ENCODE measurements at regions not wholly inside any gene's neighbourhood (a gene's known extent, or its start where the extent isn't known, plus 50 kb on each side); places are given as distances from the start of the nearest gene placed in this dataset.

DNA sequence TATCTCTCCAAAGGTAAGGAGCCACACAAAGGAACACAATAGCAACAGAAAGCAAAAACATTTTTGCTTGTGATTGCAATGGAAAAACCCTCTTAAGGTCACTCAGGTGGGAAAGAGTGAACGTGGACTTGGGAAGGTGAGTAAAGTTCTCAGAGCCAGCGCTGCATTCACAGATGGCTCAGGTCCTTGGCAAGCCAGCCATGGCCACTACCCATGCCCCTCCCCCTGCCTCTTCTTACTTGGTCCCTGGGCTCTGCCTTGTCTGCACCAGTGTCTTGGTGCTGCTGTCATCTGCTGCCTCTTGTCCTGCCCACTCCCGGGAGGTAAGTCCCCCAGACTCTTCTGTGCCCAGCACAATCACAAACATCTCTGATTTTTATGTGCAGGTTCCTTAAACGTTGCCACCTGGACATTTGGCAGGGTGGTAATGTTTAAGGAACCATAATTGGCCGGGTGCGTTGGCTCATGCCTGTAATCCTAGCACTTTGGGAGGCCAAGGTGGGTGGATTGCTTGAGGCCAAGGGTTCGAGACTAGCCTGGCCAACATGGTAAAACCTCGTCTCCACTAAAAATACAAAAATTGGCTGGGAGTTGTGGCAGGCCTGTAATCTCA is 74.6 kb downstream of the FEM1C start:
- no peak for DNase-seq (ENCODE audit: low spot score)
- H3K27ac Mint-ChIP-seq, result no peak overlapping the region
- no peak overlapping the region for H3K4me3 Mint-ChIP-seq
- peaks cover 52% of the 10 kb centered on the region for H3K27me3 Mint-ChIP-seq (ENCODE audit: low read depth)
- H3K4me1 Mint-ChIP-seq (ENCODE audit: low read depth), result no peaks in the 10 kb centered on the region
- no peaks in the 10 kb centered on the region for H3K36me3 Mint-ChIP-seq (ENCODE audit: low read depth)
- no peaks in the 10 kb centered on the region for H3K9me3 Mint-ChIP-seq

DNA sequence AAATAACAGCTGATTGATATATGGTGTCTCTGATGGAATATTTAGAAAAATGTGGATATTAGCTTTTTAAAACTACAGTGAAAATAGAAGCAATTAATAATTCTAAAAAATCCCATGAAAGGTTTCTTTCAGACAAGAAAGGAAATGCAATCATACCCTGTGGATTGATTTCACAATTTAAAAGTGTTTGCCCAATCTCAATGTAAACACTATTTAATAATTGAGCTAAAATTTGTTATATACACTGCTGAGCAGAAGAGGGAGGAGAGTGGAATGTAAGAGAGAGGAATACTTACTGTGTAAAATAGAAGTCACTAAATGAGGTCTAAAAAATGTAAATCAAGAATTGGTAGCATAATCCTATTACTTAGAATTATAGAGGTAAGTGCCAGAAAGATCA is 76.9 kb downstream of the FEM1C start:
- Mint-ChIP-seq H3K9me3 (no peaks in the 10 kb centered on the region), H3K4me3 (no peak overlapping the region), H3K36me3 (ENCODE audit: low read depth) (no peaks in the 10 kb centered on the region), H3K4me1 (ENCODE audit: low read depth) (peaks cover 4% of the 10 kb centered on the region), H3K27me3 (ENCODE audit: low read depth) (peaks cover 57% of the 10 kb centered on the region), H3K27ac (no peak overlapping the region)
- no peak for DNase-seq (ENCODE audit: low spot score)

DNA sequence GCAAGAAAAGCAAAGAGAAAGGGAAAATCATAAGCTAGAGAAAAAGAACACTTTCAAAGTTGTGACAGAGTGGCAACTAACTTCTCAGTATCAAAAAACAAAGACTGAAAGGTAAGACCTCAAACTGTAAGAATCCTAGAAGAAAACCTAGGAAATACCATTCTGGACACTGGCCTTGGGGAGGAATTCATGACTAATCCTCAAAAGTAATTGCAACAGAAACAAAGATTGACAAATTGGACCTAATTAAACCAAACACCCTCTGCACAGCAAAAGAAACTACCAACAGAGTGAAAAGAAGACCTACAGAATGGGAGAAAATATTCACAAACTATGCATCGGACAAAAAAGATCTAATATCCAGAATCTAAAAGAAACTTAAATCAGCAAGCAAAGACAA is 79.1 kb downstream of the FEM1C start:
- no peaks in the 10 kb centered on the region for H3K9me3 Mint-ChIP-seq
- no peak overlapping the region for H3K4me3 Mint-ChIP-seq
- H3K27me3 Mint-ChIP-seq (ENCODE audit: low read depth), result peaks cover 53% of the 10 kb centered on the region
- peaks cover 4% of the 10 kb centered on the region for H3K4me1 Mint-ChIP-seq (ENCODE audit: low read depth)
- no peaks in the 10 kb centered on the region for H3K36me3 Mint-ChIP-seq (ENCODE audit: low read depth)
- H3K27ac Mint-ChIP-seq, result no peak overlapping the region
- DNase-seq (ENCODE audit: low spot score), result no peak

- H3K27me3 Mint-ChIP-seq (ENCODE audit: low read depth), result peaks cover 50% of the 10 kb centered on the region
- peaks cover 4% of the 10 kb centered on the region for H3K4me1 Mint-ChIP-seq (ENCODE audit: low read depth)
- no peak overlapping the region for H3K4me3 Mint-ChIP-seq
- DNase-seq (ENCODE audit: low spot score), result no peak
- H3K27ac Mint-ChIP-seq, result no peak overlapping the region
- no peaks in the 10 kb centered on the region for H3K36me3 Mint-ChIP-seq (ENCODE audit: low read depth)
- H3K9me3 Mint-ChIP-seq, result no peaks in the 10 kb centered on the region
Measured at GRCh38 chr5:115463983-115464382, 80.6 kb downstream of the FEM1C start.

GRCh38 chr5:115461506-115462290 is 82.9 kb downstream of the FEM1C start:
- no peaks in the 10 kb centered on the region for H3K36me3 Mint-ChIP-seq (ENCODE audit: low read depth)
- peaks cover 4% of the 10 kb centered on the region for H3K4me1 Mint-ChIP-seq (ENCODE audit: low read depth)
- H3K9me3 Mint-ChIP-seq, result no peaks in the 10 kb centered on the region
- peak overlapping the region; percentile 32 for H3K4me3 Mint-ChIP-seq
- peak overlapping the region; percentile 51 for H3K27ac Mint-ChIP-seq
- peaks cover 34% of the 10 kb centered on the region for H3K27me3 Mint-ChIP-seq (ENCODE audit: low read depth)
- peak; percentile 70 for DNase-seq (ENCODE audit: low spot score)

DNA sequence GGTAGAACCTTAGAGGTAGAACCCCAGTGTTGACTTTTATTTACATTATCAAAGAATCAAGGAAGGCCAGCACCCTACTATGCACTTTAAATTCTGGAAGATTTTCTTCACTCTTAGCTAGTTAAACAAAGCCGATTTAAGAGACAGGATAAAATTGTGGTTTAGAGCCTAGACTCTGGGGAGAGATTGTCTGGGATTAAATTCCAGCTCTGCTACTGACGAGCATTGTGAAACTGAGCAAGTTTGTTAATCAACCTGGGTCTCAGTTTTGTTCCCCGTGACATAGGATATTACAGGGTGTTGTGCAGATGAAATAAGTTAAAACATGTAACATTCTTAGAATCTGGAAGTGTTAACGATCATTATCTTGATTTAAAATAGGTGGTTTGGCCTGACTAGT is 83.5 kb downstream of the FEM1C start:
- DNase-seq (ENCODE audit: low spot score), result no peak
- Mint-ChIP-seq H3K9me3 (no peaks in the 10 kb centered on the region), H3K36me3 (ENCODE audit: low read depth) (no peaks in the 10 kb centered on the region), H3K4me1 (ENCODE audit: low read depth) (peaks cover 4% of the 10 kb centered on the region), H3K27ac (peak overlapping the region; percentile 9), H3K4me3 (peak overlapping the region; percentile 32), H3K27me3 (ENCODE audit: low read depth) (peaks cover 31% of the 10 kb centered on the region)

GRCh38 chr5:115460472-115460871 is 84.1 kb downstream of the FEM1C start:
- no peaks in the 10 kb centered on the region for H3K9me3 Mint-ChIP-seq
- H3K27me3 Mint-ChIP-seq (ENCODE audit: low read depth), result peaks cover 28% of the 10 kb centered on the region
- H3K27ac Mint-ChIP-seq, result no peak overlapping the region
- peaks cover 4% of the 10 kb centered on the region for H3K4me1 Mint-ChIP-seq (ENCODE audit: low read depth)
- no peak overlapping the region for H3K4me3 Mint-ChIP-seq
- peak; percentile 41 for DNase-seq (ENCODE audit: low spot score)
- no peaks in the 10 kb centered on the region for H3K36me3 Mint-ChIP-seq (ENCODE audit: low read depth)

DNA sequence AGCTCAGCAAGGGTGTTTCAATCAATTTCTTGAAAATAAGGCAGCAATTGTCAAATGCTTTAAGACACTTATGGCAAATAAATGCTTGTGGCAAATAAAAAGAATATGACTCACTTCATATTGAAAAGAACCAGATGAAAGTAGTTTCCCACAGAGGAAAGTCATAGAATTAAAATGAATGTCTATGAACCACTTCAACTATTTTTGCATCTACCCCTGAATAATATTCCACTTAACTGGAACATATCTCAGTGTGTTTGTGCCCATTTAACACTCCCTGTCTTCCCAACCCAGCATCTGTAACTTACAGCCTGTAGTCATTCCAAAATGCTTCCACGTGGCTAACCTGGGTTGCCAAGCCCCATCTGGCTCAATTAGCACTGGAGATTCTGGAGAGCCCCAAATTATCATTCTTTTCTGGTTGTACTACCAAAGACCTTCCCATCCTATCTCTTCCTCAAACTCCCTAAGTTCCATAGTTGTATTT is 84.7 kb downstream of the FEM1C start:
- Mint-ChIP-seq H3K4me3 (no peak overlapping the region), H3K27me3 (ENCODE audit: low read depth) (peaks cover 24% of the 10 kb centered on the region), H3K4me1 (ENCODE audit: low read depth) (peaks cover 4% of the 10 kb centered on the region), H3K27ac (no peak overlapping the region), H3K9me3 (no peaks in the 10 kb centered on the region), H3K36me3 (ENCODE audit: low read depth) (no peaks in the 10 kb centered on the region)
- no peak for DNase-seq (ENCODE audit: low spot score)

DNA sequence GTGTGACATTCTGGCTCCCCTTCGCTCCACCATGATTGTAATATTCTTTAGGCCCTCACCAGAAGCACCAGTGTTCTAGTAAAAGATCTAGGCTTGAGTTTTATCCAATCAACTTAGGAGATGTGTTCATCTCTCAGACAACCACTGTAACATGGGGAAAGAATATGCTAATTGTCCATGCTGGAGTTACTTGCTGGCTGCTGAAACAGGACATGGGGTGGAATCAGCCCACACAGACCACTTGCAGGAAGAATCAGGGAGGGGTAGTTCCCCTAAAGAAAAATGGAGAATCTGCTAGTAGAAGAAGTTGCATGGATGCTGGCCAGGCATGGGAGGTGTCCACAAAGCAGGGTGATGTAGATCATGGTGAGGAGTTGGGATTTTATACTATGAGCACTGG is 86.2 kb downstream of the FEM1C start:
- no peak overlapping the region for H3K4me3 Mint-ChIP-seq
- H3K9me3 Mint-ChIP-seq, result no peaks in the 10 kb centered on the region
- no peaks in the 10 kb centered on the region for H3K4me1 Mint-ChIP-seq (ENCODE audit: low read depth)
- H3K36me3 Mint-ChIP-seq (ENCODE audit: low read depth), result no peaks in the 10 kb centered on the region
- no peak overlapping the region for H3K27ac Mint-ChIP-seq
- DNase-seq (ENCODE audit: low spot score), result no peak
- H3K27me3 Mint-ChIP-seq (ENCODE audit: low read depth), result peaks cover 9% of the 10 kb centered on the region

- DNase-seq (ENCODE audit: low spot score), result no peak
- no peaks in the 10 kb centered on the region for H3K36me3 Mint-ChIP-seq (ENCODE audit: low read depth)
- H3K9me3 Mint-ChIP-seq, result no peaks in the 10 kb centered on the region
- H3K27ac Mint-ChIP-seq, result no peak overlapping the region
- H3K27me3 Mint-ChIP-seq (ENCODE audit: low read depth), result peaks cover 8% of the 10 kb centered on the region
- H3K4me3 Mint-ChIP-seq, result no peak overlapping the region
- H3K4me1 Mint-ChIP-seq (ENCODE audit: low read depth), result no peaks in the 10 kb centered on the region
Measured at GRCh38 chr5:115458003-115458409, 86.6 kb downstream of the FEM1C start.

DNA sequence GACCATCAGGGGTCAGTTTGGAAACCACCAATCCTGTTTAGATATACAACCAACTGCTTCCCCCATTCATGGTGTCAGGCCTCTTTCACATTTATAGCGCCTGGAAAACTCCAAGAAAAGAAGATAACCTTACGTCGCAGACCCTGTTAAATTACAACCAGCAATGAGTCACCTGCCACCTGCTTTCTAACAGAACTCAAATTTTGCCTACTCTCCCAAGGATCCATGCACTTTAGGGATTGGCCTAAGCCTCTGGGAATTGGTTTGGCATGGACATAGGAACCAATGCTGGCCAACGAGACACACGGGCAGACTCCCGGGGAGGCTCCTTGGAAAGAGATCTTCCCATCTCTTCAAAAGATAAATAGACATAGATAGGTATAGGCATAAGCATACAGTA is 87.0 kb downstream of the FEM1C start:
- Mint-ChIP-seq H3K36me3 (ENCODE audit: low read depth) (no peaks in the 10 kb centered on the region), H3K4me3 (no peak overlapping the region), H3K4me1 (ENCODE audit: low read depth) (no peaks in the 10 kb centered on the region), H3K27ac (no peak overlapping the region), H3K9me3 (no peaks in the 10 kb centered on the region), H3K27me3 (ENCODE audit: low read depth) (peaks cover 8% of the 10 kb centered on the region)
- no peak for DNase-seq (ENCODE audit: low spot score)

DNA sequence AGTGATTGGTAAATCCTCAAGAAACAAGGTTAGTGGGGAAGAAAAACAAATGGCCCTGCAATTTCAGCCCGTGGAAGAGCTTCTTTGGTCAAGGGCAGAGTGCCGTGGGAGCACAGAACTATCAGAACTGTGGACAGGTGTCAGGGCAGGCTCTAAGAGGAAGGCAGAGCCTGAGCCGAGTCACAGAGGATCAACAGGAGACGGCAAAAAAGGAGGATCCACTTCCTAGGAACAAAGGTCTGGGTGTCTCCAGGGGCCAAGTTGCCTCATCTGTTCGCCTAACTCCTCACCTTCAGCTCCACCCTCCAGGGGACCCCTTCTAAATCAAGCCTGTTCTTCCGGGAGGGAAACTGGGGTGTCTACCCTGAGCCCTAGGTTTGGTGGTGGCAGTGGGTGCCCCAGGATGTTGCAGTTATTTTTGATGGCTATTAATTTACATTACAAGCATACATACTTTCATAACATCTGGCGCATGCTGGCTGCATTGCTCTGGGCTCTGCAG is 88.0 kb downstream of the FEM1C start:
- no peaks in the 10 kb centered on the region for H3K4me1 Mint-ChIP-seq (ENCODE audit: low read depth)
- no peak for DNase-seq (ENCODE audit: low spot score)
- H3K4me3 Mint-ChIP-seq, result no peak overlapping the region
- no peak overlapping the region for H3K27ac Mint-ChIP-seq
- no peaks in the 10 kb centered on the region for H3K9me3 Mint-ChIP-seq
- peaks cover 6% of the 10 kb centered on the region for H3K27me3 Mint-ChIP-seq (ENCODE audit: low read depth)
- H3K36me3 Mint-ChIP-seq (ENCODE audit: low read depth), result no peaks in the 10 kb centered on the region

DNA sequence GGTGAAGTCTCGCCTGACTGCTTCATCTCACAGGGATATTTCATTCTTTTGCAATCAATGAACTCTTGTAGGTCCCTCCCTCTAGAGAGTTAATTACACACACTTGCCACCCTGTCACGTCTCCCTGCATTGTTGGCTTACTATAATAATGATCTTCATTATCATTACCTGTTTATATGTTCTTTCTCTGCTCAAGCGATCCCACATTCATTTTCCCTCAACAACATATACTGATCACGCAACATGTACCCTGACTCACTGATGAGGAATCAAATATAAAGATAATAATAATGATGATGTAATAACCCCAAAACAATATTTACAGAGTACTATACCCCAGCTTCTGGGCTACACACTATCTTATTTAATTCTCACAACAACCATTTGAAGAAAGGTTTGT is 88.5 kb downstream of the FEM1C start:
- H3K4me1 Mint-ChIP-seq (ENCODE audit: low read depth), result no peaks in the 10 kb centered on the region
- H3K27ac Mint-ChIP-seq, result no peak overlapping the region
- no peak overlapping the region for H3K4me3 Mint-ChIP-seq
- DNase-seq (ENCODE audit: low spot score), result no peak
- H3K9me3 Mint-ChIP-seq, result no peaks in the 10 kb centered on the region
- peaks cover 6% of the 10 kb centered on the region for H3K27me3 Mint-ChIP-seq (ENCODE audit: low read depth)
- no peaks in the 10 kb centered on the region for H3K36me3 Mint-ChIP-seq (ENCODE audit: low read depth)

DNA sequence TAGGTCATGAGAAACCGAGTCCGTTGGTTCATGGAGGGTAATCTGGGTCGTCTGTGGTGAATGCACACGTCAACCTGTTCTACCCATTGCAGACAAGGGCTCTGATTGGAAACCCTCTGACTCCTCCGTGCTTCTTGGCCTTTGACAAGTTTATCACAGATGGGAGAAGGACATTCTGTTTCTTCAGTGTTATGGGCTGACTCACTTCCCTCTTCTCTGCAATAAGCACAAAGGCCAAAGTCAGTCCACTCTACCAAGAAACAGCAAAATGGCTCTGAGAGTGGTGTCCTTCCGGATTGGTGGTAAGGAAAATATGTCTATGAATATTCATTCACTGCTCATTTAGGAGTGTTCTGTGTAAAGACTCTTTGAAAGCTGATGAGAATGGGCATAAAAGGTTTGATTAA is 89.3 kb downstream of the FEM1C start:
- peaks cover 6% of the 10 kb centered on the region for H3K27me3 Mint-ChIP-seq (ENCODE audit: low read depth)
- H3K36me3 Mint-ChIP-seq (ENCODE audit: low read depth), result no peaks in the 10 kb centered on the region
- DNase-seq (ENCODE audit: low spot score), result no peak
- H3K27ac Mint-ChIP-seq, result no peak overlapping the region
- H3K4me1 Mint-ChIP-seq (ENCODE audit: low read depth), result no peaks in the 10 kb centered on the region
- H3K4me3 Mint-ChIP-seq, result no peak overlapping the region
- no peaks in the 10 kb centered on the region for H3K9me3 Mint-ChIP-seq
